ENCODE measurements at regions not wholly inside any gene's neighbourhood (a gene's known extent, or its start where the extent isn't known, plus 50 kb on each side); places are given as distances from the start of the nearest gene placed in this dataset.

GRCh38 chr14:28987516-28987915 lies 220.9 kb downstream of the FOXG1 start:
- TF ChIP-seq POLR2A (IDR thresholded peaks at IDR 0.05; ENCODE audit: low read length) (no peak), GATA1 (IDR thresholded peaks at IDR 0.05; ENCODE audit: low read depth, low read length) (no peak)
